ENCODE measurements at regions not wholly inside any gene's neighbourhood (a gene's known extent, or its start where the extent isn't known, plus 50 kb on each side); places are given as distances from the start of the nearest gene placed in this dataset.
A peak's percentile ranks its signal among the peaks of the same experiment; 100 is the strongest.
"Not testable (repeated sequence)": the region's sequence is repeated elsewhere in the genome, so short reads cannot be mapped to it uniquely, and the experiment has no call there.

DNA sequence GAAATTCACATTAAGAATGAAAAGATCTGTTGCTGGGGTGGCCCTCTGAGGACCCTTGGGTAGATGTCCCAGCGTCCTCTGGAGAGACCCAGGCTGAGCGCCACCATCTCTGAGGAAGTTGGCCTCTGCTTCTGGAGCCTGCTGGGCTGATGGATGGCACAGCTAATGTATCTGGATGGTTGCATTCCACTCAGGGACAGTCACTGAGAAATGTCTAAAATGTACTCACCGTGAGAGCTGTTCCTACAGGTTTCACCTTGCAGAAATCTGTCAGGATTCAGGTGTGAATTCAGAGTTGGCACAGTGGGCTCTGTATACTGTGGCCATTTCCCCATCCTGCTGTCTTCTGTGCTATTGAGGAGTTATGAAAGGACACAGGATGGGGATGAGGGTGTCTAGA, 247.2 kb downstream of the AACS start:
- no peak for DNase-seq

DNA sequence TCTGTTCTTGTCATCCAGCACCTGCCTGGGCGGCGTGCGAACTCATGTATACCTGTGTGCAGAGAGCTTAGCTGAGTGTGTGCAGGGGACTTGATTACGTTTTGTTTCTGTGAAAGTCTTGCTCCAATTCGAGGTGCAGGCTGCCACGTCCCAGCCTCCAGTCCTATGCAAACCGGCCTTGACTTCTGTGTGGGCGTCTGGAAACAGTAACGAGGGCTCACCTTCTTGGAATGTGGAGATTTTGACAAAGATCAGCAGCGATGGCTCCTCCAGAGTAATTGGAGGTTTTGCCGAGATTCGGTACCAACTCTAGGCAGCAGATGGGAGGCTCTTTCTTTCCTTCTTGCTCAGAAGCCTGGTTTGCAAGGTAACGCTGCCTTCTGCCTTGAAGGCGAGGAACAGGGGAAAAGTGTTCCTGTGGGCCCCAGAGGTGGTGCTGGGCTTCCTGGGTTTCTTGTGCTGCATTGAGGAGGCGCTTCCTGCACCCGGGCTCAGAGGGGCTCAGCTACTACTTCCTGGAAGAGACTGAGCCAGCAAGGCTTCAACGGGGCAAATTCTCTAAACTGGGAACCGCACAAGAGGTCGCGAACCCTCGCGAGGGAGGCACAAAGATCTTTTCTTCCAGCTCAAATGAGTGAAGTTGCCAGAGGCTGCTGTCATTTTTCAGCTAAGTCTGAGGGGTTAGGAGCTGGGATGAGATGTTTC, 249.0 kb downstream of the AACS start:
- DNase-seq, result no peak

DNA sequence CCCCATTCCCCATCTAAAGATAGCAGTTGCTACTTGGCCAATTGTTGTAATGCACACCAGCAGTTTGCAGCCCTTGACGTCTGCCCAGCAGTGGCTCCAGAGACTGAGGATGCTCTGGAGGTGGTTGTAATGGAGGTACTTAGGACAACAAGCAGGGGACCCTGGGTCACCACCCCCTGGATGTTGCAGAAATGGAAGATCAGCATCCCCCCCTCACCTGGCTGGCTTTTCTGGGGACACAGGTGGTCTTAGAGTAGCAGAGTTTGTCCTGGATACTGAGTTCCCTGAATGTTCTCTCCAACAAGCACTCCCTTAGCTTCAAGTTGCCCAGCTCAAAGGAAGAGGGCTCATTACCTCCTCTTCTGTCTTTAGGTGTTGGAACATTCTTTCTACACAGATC, 250.5 kb downstream of the AACS start:
- DNase-seq, result no peak

DNA sequence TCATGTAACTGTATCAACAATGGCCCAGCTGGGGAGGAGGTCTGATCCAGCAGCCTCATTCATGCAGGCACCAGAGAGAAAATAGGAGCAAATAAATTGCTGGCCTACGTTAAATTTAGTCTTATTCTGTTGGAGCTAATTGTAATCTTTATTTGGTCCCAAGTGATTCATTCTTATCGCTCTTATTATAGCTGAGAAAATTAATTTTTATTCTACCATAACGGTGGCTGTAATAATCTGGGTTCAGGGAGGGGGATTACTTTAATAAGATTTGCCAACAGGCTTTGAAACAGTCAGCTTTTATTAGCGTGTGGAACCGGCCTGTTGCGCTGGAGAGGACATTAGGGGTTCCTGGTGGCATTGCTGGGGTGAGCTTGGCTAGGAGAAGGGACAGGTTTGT, 254.9 kb downstream of the AACS start:
- no peak for DNase-seq

DNA sequence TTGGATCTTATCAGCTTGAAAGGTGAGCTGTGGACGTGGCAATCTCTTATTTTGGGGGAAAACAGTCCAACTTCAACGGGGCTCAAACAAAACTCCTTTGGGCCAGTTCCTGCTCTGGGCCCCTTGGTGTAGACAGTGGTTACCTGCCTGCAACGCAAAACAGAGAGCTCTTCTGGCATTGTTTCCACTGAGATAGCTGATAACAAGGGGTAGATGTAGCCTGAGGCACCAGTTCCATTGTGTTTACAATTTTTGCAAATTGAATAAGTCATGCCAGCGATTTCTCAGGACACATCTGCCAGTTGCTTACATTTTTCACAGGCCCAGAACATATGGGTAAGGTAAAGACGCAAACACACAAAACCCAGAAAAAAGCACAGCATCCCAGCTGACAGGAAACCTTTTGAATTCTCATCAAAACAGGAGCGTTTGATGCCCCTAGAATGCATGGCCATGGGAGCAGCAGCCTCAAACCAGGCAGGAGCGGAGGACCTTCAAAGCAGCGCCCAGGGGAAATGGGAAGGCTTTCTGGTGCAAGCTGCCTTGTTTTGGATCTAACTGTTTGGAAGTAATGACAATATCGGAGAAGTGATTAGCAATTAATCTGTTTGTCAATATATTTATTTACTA, 259.7 kb downstream of the AACS start:
- DNase-seq, result no peak

DNA sequence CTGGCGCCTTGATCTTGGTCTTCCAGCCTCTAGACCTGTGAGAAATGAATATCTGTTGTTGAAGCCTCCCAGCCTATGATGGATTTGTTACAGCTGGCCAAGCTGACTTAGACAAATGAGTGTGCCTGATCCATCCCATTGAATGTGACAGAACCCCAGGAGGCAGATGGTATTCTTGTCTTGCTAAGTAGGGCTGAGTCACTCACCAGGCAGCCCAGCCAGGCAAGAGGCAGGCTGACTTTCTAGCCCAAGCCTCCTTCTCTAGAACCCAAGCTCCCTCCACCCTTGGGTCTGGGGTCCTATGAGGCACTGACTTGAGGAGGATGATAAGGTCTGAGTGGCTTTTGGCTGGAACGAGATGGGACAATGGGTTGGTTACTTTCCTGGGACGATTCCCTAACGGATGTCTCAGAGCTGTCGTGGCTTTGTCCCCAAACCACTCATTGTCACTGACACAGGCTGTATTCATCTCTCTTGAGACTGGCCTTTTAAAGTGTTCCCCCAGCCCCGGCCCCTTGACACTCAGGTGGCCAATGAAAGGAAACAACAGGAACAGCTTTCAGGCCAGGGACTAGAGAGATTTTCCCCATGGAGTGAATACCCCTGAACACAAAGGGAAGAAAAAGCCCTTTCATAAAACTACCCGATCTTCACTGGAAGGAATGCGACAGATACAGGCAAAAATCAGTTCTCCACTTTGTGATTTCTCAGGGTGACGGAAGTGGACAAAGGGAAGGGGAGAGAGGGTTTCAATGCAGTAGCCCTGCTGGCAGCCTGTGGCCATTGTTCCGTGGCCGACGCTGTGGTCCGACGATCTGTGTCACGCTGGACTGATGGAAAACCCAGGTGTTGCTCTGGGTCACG, 264.2 kb downstream of the AACS start:
- DNase-seq, result no peak

DNA sequence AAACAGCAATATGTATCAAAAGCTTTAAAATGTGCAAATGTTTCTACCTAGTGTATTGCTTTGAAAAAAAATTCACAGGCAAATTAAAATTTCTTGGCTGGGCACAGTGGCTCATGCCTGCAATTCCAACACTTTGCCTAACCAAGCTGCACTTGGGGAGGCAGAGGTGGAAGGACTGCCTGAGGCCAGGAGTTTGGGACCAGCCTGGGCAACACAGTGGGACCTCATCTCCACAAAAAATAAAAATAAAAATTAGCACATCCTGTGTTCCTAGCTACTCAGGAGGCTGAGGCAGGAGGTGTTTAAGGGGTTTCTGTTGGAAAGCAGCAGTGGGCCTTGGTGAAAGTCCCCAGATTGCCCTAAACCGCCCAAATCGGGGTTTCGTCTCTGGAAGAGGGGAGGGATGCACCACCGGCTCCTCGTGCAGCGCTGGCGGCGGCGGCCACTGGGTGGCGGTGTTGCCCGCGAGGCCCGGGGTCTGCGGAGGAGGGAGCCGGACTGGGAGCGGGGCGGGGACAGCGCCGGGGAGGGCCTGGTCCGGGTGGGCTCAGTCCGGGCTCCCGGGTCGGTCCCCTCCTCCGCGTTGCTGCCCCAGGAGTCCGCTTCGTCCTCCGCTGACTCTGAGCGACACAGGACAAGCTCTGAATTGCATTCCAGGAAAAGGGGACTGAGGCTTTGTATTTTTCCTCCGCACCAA, 265.6 kb downstream of the AACS start:
- DNase-seq, result peak; percentile 68

DNA sequence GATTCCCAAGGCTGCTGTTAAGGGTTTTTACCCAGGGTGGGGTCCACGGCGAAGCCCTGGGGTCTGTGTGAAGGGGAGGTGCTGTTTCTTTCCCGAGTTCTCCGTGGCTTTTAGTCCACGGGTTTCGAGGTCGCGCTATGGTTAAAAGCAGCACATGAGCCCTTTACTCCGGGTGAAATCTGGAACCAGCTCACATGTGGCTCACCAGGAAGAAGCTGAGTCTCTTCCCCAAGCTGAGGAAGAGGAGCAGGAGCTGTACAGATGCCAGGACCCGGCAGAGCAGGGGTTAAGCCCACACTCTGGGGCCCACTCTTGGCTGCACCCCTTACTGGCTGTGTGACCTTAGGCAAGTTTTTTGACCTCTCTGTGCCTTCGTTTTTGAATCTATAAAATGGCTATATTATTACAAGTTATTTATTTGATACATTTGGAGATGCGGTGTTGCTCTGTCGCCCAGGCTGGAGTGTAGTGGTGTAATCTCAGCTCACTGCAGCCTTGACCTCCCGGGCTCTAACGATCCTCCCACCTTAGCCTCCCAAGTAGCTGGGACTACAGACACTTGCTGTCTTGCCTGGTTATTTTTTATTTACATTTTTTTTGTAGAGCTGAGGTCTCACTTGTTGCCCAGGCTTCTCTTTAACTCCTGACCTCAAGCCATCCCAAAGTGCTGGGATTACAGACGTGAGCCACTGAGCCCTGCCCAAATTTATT, 266.3 kb downstream of the AACS start:
- DNase-seq, result no peak

DNA sequence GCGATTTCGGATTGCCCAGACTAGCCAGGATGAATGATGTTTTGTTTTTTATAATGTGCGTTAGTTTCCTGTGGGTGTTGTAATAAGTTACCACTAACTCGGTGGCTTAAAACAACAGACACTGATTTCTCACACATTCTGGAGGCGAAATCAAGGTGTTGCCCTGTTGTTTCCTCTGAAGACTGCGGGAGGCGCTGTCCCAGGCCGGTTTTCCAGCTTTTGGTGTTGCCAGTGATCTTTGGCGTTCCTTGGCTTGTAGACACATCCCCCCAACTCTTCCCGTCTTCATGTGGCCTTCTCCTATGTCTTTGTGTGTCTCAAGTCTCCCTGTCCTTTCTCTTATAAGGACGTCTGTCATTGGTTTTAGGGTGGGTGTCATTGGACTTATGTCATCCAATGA, 267.7 kb downstream of the AACS start:
- no peak for DNase-seq

DNA sequence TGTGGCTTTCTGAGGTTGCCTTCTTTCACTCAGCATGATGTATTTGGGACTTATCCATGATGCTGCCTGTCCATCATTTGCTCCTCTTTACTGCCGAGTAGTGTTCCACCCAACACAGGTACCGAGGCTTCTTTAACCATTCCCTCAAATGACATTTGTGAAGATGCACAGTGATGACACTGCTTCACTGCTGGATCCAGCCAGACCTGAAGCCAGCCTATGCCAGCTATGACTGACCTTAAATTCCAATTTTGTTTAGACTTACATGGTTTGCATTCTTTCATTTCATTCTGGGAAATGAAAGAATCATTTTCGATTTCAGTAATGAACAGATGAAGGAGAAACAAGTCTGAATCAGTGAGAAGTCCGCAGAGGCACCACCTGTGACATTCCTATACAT, 271.0 kb downstream of the AACS start:
- no peak for DNase-seq

DNA sequence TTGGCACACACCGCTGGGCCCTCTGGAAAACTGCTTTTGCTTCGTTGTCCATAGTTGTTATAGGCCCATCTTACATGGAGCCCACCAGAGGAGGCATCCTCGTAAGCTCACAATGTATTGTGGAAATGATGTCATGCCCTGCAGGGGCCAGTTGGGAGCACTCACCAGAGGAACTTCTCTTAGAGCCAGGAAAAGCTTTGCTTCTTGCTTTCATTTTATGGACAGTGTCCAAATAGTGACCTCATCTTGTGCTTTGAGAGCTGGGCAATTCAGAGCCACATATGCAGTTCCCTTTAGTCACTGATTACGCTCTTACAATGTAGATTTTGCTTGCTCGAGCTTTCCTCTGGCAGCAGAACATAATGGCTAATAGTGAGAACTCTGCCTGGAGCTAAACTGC, 275.6 kb downstream of the AACS start:
- peak; percentile 51 for DNase-seq

DNA sequence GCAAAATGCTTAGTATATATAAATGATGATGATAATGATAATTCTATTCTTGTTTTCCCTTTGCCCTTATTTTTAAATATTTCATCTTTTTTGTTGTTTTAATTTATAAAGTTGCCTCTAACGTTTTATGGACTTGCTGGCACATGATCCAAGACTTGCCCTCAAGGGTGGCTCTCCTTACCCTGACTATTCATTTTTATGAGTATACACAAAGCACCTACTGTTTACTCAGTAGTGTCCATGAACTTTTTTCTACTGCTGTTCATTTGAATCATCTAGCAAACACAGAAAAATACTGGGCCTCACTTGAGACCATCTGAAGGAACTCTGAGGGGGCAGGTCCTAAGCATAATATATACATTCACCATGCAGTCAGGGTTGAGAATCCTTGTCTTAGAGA, 276.2 kb downstream of the AACS start:
- no peak for DNase-seq

DNA sequence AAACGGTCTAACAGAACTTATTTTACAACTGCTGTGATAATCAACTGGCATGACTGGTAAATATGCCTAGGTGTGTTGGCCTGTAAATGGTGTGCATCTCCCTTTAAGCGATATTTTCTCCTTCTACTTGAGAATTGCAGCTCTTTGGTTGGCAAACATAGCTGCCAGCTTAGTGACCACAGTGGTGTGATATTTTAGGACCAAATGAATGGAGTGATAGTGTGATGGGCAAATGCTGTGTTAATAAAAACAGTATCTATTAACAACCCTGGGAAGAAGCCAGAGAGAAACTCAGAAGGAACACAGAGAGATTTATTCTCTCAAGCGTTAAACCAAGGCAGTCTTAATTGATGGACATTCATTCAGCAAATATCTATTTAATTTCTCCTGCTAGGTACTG, 278.4 kb downstream of the AACS start:
- DNase-seq, result no peak

DNA sequence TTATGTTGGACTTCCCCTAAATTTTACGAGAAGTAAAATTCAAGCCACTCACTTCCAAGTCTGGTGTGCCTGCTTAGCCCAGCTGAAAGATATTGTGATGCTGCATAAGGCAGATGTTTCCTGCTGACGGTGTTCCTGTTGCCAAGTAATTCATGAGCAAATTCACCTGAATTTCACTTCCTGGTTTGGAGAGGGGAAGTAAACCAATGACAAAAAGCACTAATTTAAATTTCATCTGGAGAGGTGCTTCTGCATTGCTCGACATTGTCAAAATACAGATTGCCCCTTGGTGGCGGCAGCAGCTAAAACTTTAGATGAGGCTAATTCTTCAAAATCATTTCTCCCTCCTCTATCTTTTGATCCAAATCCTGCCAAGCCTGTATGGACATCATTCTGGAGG, 281.1 kb downstream of the AACS start:
- DNase-seq, result peak; percentile 41

DNA sequence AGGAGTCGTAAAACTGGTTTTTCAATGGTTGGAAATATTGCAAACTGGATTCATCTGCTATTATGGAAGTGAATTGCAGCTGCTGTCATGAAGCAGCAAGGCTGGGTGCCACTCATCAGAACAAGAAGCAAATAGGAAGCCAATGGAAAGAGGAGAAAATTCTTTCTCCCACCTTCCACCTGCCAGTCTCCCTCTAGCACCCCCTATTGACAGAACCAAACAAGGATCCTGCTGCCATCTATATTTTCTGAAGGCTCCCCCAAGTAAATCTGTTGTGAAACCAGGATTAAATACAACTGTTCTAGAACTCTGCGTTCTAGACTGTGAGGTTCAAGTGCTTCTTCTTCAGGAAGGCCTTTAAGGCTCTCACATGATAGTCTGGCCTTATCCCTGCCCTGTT, 286.6 kb downstream of the AACS start:
- no peak for DNase-seq

DNA sequence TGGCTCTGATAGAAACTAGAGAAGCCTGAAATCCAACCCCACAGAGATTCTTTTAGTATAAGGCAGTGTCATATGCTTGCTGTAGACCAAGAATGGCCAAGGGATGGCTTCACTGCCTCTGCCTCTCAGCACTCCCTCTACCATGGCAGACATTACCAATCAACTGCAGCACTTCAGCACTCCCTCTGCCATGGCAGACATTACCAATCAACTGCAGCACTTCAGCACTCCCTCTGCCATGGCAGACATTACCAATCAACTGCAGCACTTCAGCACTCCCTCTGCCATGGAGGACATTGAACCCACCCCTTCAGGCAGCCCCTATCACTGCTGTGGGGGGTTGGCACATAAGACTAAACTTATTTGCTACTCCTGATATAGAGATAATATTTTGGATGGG, 287.8 kb downstream of the AACS start:
- DNase-seq, result not testable (repeated sequence)

DNA sequence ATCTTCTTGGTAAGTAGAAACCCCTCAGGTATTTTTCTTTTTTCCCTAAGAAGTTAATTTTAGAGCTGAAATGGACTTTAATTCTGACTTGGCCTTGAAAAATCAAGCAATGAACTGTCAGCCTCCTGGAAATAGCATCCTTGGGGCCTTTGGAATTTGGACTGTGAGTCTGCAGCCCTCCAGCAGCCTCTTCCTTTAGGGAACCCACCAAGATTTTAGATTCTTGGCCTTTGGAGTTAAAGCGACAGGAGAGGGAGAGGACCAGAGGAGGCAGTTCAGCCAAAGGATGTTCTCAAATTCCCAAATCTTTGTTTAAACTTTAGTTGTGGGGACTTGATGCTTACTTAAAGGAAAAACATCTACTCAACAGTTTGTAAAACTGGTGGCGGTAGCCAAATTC, 288.6 kb downstream of the AACS start:
- no peak for DNase-seq

DNA sequence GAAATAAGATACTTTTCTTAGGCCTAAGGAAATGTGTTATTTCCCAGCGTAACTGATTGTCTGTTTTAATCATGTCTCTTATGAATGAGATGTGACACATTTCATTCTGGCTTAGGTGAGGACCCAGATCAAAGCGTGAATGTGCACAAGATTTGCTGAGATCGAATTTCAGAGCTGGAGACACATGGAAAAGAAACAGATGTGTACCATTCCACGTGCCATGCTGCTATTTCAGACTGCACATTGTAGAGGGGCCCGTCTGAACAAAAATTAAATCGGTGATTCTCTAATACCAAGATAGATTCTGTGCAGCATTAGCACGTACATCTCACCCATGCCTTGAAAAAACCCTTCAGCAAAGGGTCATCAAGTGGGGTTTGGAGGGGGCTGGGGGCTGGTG, 290.4 kb downstream of the AACS start:
- no peak for DNase-seq

DNA sequence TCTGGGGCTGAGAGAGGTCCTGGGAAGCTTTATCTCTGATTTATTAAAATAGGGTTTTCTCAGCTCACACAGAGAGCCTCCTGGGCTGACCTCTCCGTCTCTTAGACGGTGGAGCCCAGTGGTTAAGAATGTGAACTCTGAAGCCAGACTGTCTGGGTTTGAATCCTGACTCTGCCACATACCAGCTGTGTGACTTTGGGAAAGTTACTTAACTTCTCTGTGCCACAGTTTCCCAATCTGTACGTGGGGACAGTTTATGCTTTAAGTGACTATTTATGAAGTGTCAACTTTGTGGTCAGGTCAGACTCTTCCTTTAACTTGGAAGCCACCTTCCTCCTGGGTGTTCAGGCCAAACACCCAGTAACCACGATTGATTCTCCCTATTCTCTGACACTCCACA, 290.9 kb downstream of the AACS start:
- no peak for DNase-seq

DNA sequence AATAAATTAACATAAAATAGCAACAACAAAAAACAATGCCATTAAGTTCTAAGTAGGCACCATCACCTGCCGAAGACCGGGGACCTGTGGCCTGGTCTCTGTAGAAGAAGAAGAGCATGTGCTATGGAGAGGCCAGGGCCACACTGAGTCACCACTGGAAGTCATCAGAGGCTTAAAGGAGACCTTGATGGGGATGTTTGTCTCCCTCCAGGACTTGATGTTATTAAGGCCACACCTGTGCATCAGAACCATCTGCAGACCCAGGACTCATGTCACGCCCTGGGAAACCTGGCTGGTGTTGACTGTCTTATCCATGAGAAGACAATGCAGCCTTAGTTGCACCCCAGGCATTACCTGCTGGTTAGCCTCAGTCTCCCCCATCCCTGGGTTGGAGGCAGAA, 292.3 kb downstream of the AACS start:
- no peak for DNase-seq

DNA sequence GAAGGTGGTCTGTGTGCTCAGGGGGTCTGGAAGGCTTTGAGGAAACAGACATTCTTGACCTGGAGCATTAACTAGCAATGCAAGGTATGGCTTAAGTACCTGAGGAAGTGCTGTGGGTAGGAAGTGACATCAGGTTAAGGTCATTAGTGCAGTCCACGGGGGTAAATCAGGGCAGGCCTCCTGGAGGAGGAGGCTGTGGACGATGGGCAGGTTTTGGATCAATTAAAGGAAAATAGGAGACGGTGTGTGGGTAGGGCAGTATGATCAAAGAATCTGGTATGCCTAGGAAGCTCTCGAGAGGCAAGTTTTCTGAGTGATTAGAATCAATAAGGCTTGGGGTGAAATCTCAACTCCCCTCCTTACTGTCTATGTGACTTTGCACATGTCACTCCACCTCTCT, 295.3 kb downstream of the AACS start:
- no peak for DNase-seq

DNA sequence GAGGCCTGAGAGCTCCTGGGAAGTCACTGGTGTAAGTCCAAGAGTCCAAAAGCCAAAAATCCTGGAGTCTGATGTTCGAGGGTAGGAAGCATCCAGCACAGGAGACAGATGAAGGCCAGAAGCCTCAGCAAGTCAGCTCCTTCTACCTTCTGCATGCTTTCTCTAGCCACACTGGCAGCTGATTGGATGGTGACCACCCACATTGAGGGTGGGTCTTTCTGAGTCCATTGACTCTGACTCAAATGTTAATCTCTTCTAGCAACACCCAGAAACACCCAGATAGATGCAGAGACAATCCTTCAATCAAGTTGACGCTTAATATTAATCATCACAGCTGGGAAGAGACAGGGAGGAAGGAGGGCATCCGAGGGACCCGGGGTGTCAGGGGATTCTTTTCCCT, 305.8 kb downstream of the AACS start:
- DNase-seq, result no peak

DNA sequence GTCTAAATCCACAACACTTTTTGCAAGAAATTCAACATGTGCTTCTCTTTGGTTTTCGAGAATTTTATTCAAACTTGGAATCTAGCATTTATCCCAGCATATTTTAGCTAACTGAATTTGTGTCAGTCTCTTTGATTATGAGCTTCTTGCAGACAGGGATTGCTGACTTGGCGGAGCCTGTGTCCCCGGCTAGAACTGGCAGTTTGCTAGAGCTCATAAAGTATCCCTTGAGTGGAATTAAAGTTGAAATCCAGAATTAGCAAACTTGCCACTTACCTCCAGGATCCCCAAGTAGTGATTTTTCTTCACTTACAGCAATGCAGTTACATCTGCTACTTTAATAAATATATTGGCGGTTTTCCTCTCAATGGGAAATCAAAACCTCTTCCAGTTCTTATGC, 306.9 kb downstream of the AACS start:
- no peak for DNase-seq

Measured in midbrain (tissue), 1 donor.